ENCODE measurements at regions not wholly inside any gene's neighbourhood (a gene's known extent, or its start where the extent isn't known, plus 50 kb on each side); places are given as distances from the start of the nearest gene placed in this dataset.

- Histone ChIP-seq H3K4me3 (no peak overlapping the region), H3K36me3 (replicated peaks in 1 of 2) (no peaks in the 10 kb centered on the region), H3K27ac (no peak overlapping the region), H3K27me3 (no peaks in the 10 kb centered on the region), H3K9me3 (replicated peaks in 1 of 3) (no peaks in the 10 kb centered on the region), H3K4me1 (replicated peaks in 1 of 2) (peaks cover 0 to 7% of the 10 kb centered on the region in 2 donors)
- DNase-seq, result no peak
- WGBS, 4 donors, result 94 to 100% (median 95%) methylated on average over 4 to 5 of the region's 5 CpGs
- intact Hi-C loops (cut with DNase I), result no loop called here
- TF ChIP-seq CTCF (IDR thresholded peaks at IDR 0.05) (no peak), POLR2A (IDR thresholded peaks at IDR 0.05) (no peak)
These were observed 62.2 kb upstream of the SLC22A16 start for GRCh38 chr6:110538416-110539160.

GRCh38 chr6:110537208-110538123, 61.1 kb upstream of the SLC22A16 start:
- peak in 1 of 7 donors; percentile 10 for DNase-seq
- H3K36me3 ChIP-seq (replicated peaks in 1 of 2), result no peaks in the 10 kb centered on the region
- H3K27ac ChIP-seq, result peak overlapping the region in 3 of 5 donors; percentile 36 to 58 (median 45)
- TF ChIP-seq CTCF (IDR thresholded peaks at IDR 0.05), result no peak
- TF ChIP-seq POLR2A (IDR thresholded peaks at IDR 0.05), result peak in 1 of 2 donors; percentile 38
- H3K4me1 ChIP-seq (replicated peaks in 1 of 2), result peaks cover 0 to 7% of the 10 kb centered on the region in 2 donors
- intact Hi-C loops (cut with DNase I), result no loop called here
- H3K9me3 ChIP-seq (replicated peaks in 1 of 3), result no peaks in the 10 kb centered on the region
- H3K4me3 ChIP-seq, result no peak overlapping the region
- no peaks in the 10 kb centered on the region for H3K27me3 ChIP-seq
- 55 to 62% (median 59%) methylated on average over 8 of the region's 8 CpGs for WGBS, 4 donors

GRCh38 chr6:110534731-110535492, 58.5 kb upstream of the SLC22A16 start:
- no peak overlapping the region for H3K27ac ChIP-seq
- no peaks in the 10 kb centered on the region for H3K36me3 ChIP-seq (replicated peaks in 1 of 2)
- no peaks in the 10 kb centered on the region for H3K9me3 ChIP-seq (replicated peaks in 1 of 3)
- H3K4me3 ChIP-seq, result no peak overlapping the region
- TF ChIP-seq CTCF (IDR thresholded peaks at IDR 0.05), result no peak
- no peak for TF ChIP-seq POLR2A (IDR thresholded peaks at IDR 0.05)
- peaks cover 0 to 7% of the 10 kb centered on the region in 2 donors for H3K4me1 ChIP-seq (replicated peaks in 1 of 2)
- DNase-seq, result peak in 4 of 7 donors; percentile 27 to 45 (median 34)
- WGBS, 4 donors, result 62 to 84% (median 73%) methylated on average over 3 of the region's 3 CpGs
- intact Hi-C loops (cut with DNase I), result loop anchor here in 1 of 2 donors (5.0 kb wide), 1 partner anchor 417 kb away; no protein-coding TSS in a partner anchor
- H3K27me3 ChIP-seq, result no peaks in the 10 kb centered on the region
